COLO668 (cell line): ENCODE measurements at regions not wholly inside any gene's neighbourhood (a gene's known extent, or its start where the extent isn't known, plus 50 kb on each side); places are given as distances from the start of the nearest gene placed in this dataset.
"Not testable (repeated sequence)": the region's sequence is repeated elsewhere in the genome, so short reads cannot be mapped to it uniquely, and the experiment has no call there.

Experiments used
- DNase-seq: peaks from one replicate; lab custom pipeline; 2025; ENCODE audit not compliant: unreplicated experiment; lab: John Stamatoyannopoulos, UW

- no peak for DNase-seq
Measured at GRCh38 chr2:194725169-194725568, 931.9 kb upstream of the SLC39A10 start.

GRCh38 chr2:194723446-194723845 lies 933.6 kb upstream of the SLC39A10 start:
- no peak for DNase-seq

GRCh38 chr2:194721227-194721626 lies 935.8 kb upstream of the SLC39A10 start:
- no peak for DNase-seq

GRCh38 chr2:194720462-194720861 lies 936.6 kb upstream of the SLC39A10 start:
- no peak for DNase-seq

- no peak for DNase-seq
Measured at GRCh38 chr2:194718881-194719280, 938.1 kb upstream of the SLC39A10 start.

- DNase-seq: no peak
Measured at GRCh38 chr2:194714541-194714940, 942.5 kb upstream of the SLC39A10 start.

- no peak for DNase-seq
Measured at GRCh38 chr2:194709840-194710239, 947.2 kb upstream of the SLC39A10 start.

GRCh38 chr2:194706179-194706578 lies 950.8 kb upstream of the SLC39A10 start:
- no peak for DNase-seq

GRCh38 chr2:194705398-194705797 lies 951.6 kb upstream of the SLC39A10 start:
- no peak for DNase-seq

- DNase-seq: no peak
Measured at GRCh38 chr2:194700726-194701125, 956.3 kb upstream of the SLC39A10 start.

- no peak for DNase-seq
Measured at GRCh38 chr2:194700116-194700515, 956.9 kb upstream of the SLC39A10 start.

- DNase-seq: no peak
Measured at GRCh38 chr2:194698012-194698411, 959.0 kb upstream of the SLC39A10 start.

- DNase-seq: no peak
Measured at GRCh38 chr2:194697439-194697838, 959.6 kb upstream of the SLC39A10 start.

- DNase-seq: no peak
Measured at GRCh38 chr2:194696690-194697089, 960.3 kb upstream of the SLC39A10 start.

GRCh38 chr2:194686569-194686968 lies 970.5 kb upstream of the SLC39A10 start:
- DNase-seq: no peak

- DNase-seq: no peak
Measured at GRCh38 chr2:194674043-194674442, 983.0 kb upstream of the SLC39A10 start.

GRCh38 chr2:194672994-194673393 lies 984.0 kb upstream of the SLC39A10 start:
- no peak for DNase-seq

GRCh38 chr2:194661431-194661830 lies 995.6 kb upstream of the SLC39A10 start:
- no peak for DNase-seq

- DNase-seq: not testable (repeated sequence)
Measured at GRCh38 chr2:194639057-194639456, 1018.0 kb upstream of the SLC39A10 start.

GRCh38 chr2:194621945-194622344 lies 1035.1 kb upstream of the SLC39A10 start:
- no peak for DNase-seq

GRCh38 chr2:194619366-194619765 lies 1037.7 kb upstream of the SLC39A10 start:
- DNase-seq: no peak

- no peak for DNase-seq
Measured at GRCh38 chr2:194618432-194618831, 1038.6 kb upstream of the SLC39A10 start.

- DNase-seq: no peak
Measured at GRCh38 chr2:194616334-194616733, 1040.7 kb upstream of the SLC39A10 start.

GRCh38 chr2:194610297-194610696 lies 1046.7 kb upstream of the SLC39A10 start:
- DNase-seq: no peak
